ENCODE measurements at regions not wholly inside any gene's neighbourhood (a gene's known extent, or its start where the extent isn't known, plus 50 kb on each side); places are given as distances from the start of the nearest gene placed in this dataset.

DNA sequence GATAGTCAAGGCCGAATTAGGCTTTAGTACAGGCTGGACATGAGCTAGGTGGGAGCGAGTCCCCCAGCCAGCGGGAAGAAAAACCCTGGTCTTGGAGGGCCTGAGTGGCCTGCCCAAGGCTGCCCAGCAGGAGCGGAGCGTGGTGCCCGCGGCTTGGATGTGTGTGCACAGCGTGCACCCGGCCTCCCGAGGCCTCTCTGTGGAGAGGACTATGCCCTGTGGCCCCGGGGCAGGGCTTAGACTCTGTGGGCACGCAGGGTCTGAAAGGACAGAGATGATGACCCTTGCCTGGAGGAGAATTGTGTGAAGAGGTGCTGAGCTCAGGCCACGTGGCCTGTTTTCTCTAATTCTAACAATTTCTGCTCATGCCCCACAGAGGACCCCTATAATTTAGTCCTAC, 124.6 kb upstream of the IQSEC1 start:
- POLR2A ChIA-PET = no interaction called here
- Mint-ChIP-seq H3K27ac (no peak overlapping the region), H3K9me3 (no peaks in the 10 kb centered on the region), H3K27me3 (peaks cover 19% of the 10 kb centered on the region), H3K36me3 (ENCODE audit: low read depth) (no peaks in the 10 kb centered on the region), H3K4me3 (no peak overlapping the region), H3K4me1 (ENCODE audit: low read depth) (peaks cover 20% of the 10 kb centered on the region)
- peaks cover 0 to 7% of the 10 kb centered on the region in 2 experiments for H3K27me3 ChIP-seq (ENCODE audit: control insufficient read depth in 1 of 2, insufficient read depth in 2 of 2, low read length in 2 of 2)
- no peak overlapping the region for H3K27ac ChIP-seq (ENCODE audit: low read depth in 1 of 2, low read length in 2 of 2)
- TF ChIP-seq, protein P1, sequence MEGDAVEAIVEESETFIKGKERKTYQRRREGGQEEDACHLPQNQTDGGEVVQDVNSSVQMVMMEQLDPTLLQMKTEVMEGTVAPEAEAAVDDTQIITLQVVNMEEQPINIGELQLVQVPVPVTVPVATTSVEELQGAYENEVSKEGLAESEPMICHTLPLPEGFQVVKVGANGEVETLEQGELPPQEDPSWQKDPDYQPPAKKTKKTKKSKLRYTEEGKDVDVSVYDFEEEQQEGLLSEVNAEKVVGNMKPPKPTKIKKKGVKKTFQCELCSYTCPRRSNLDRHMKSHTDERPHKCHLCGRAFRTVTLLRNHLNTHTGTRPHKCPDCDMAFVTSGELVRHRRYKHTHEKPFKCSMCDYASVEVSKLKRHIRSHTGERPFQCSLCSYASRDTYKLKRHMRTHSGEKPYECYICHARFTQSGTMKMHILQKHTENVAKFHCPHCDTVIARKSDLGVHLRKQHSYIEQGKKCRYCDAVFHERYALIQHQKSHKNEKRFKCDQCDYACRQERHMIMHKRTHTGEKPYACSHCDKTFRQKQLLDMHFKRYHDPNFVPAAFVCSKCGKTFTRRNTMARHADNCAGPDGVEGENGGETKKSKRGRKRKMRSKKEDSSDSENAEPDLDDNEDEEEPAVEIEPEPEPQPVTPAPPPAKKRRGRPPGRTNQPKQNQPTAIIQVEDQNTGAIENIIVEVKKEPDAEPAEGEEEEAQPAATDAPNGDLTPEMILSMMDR (IDR thresholded peaks at IDR 0.05) = no peak
- CTCF ChIA-PET = no interaction called here
- DNase-seq (no peak), ATAC-seq (ENCODE audit: poor library complexity) (no peak)
- H3K4me3 ChIP-seq (ENCODE audit: low read length) = no peak overlapping the region
- no peaks in the 10 kb centered on the region for H3K9me3 ChIP-seq (ENCODE audit: control insufficient read depth in 1 of 2, insufficient read depth in 1 of 2, low read length in 2 of 2)
- intact Hi-C loops (cut with DNase I, micrococcal nuclease) = no loop called here
- H3K4me1 ChIP-seq (ENCODE audit: insufficient read depth, low read length) = peaks cover 13% of the 10 kb centered on the region
- no peaks in the 10 kb centered on the region for H3K36me3 ChIP-seq (ENCODE audit: insufficient read depth, low read length)

DNA sequence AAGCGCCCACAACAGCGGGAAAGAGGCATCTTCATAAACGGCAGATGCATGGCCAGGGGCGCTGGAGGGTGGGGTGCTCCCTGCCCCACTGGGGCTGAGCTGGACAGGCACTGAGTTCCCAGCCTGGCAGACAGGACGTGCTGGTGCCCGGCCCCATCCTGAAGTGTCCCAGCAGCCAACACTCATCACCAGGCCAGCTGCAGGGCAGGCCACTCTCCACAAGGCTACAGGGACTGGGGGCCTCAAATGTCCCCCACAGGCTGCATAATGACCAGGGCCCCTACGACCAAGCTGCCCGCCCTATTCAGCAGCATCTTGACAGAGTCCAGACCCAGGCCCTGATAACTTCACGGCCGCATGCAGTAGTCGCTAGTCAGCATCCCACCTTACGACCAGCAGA, 124.1 kb upstream of the IQSEC1 start:
- no peaks in the 10 kb centered on the region for H3K36me3 ChIP-seq (ENCODE audit: insufficient read depth, low read length)
- Mint-ChIP-seq H3K36me3 (ENCODE audit: low read depth) (no peaks in the 10 kb centered on the region), H3K27ac (no peak overlapping the region), H3K9me3 (no peaks in the 10 kb centered on the region), H3K27me3 (peaks cover 14% of the 10 kb centered on the region), H3K4me1 (ENCODE audit: low read depth) (peaks cover 20% of the 10 kb centered on the region), H3K4me3 (no peak overlapping the region)
- DNase-seq (no peak), ATAC-seq (ENCODE audit: poor library complexity) (no peak)
- no peak overlapping the region for H3K27ac ChIP-seq (ENCODE audit: low read depth in 1 of 2, low read length in 2 of 2)
- H3K27me3 ChIP-seq (ENCODE audit: control insufficient read depth in 1 of 2, insufficient read depth in 2 of 2, low read length in 2 of 2) = peaks cover 0 to 6% of the 10 kb centered on the region in 2 experiments
- no peaks in the 10 kb centered on the region for H3K9me3 ChIP-seq (ENCODE audit: control insufficient read depth in 1 of 2, insufficient read depth in 1 of 2, low read length in 2 of 2)
- CTCF ChIA-PET = no interaction called here
- POLR2A ChIA-PET = no interaction called here
- peaks cover 17% of the 10 kb centered on the region for H3K4me1 ChIP-seq (ENCODE audit: insufficient read depth, low read length)
- no peak overlapping the region for H3K4me3 ChIP-seq (ENCODE audit: low read length)
- intact Hi-C loops (cut with DNase I, micrococcal nuclease) = no loop called here
- TF ChIP-seq, protein P1 (IDR thresholded peaks at IDR 0.05) = no peak

DNA sequence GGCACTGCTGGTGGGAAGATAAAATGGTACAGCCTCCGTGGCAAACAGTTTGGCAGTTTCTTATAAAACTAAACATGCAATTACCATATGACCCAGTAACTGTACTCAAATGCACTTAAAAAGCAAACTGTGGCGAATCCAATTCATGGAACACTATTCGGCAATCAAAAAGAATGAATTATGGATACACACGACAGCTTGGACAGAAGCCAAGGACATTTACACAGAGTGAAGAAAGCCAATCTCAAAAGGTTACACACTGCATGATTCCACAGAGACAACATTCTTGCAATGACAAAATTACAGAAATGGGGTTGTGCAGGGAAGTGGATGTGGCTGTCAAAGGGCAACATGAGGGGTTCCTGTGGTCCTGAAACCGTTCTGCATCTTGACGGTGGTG, 122.1 kb upstream of the IQSEC1 start:
- Mint-ChIP-seq H3K4me3 (no peak overlapping the region), H3K27me3 (peaks cover 9% of the 10 kb centered on the region), H3K27ac (no peak overlapping the region), H3K36me3 (ENCODE audit: low read depth) (no peaks in the 10 kb centered on the region), H3K4me1 (ENCODE audit: low read depth) (peaks cover 20% of the 10 kb centered on the region), H3K9me3 (no peaks in the 10 kb centered on the region)
- no peaks in the 10 kb centered on the region for H3K27me3 ChIP-seq (ENCODE audit: control insufficient read depth in 1 of 2, insufficient read depth in 2 of 2, low read length in 2 of 2)
- no peak overlapping the region for H3K27ac ChIP-seq (ENCODE audit: low read depth in 1 of 2, low read length in 2 of 2)
- no peaks in the 10 kb centered on the region for H3K9me3 ChIP-seq (ENCODE audit: control insufficient read depth in 1 of 2, insufficient read depth in 1 of 2, low read length in 2 of 2)
- peaks cover 17% of the 10 kb centered on the region for H3K4me1 ChIP-seq (ENCODE audit: insufficient read depth, low read length)
- intact Hi-C loops (cut with DNase I, micrococcal nuclease) = no loop called here
- no peak for DNase-seq
- no peaks in the 10 kb centered on the region for H3K36me3 ChIP-seq (ENCODE audit: insufficient read depth, low read length)
- POLR2A ChIA-PET = no interaction called here
- TF ChIP-seq, protein P1 (IDR thresholded peaks at IDR 0.05) = no peak
- ATAC-seq (ENCODE audit: poor library complexity) = no peak
- H3K4me3 ChIP-seq (ENCODE audit: low read length) = no peak overlapping the region
- CTCF ChIA-PET = no interaction called here
